GM23248 (cell line): ENCODE measurements at regions not wholly inside any gene's neighbourhood (a gene's known extent, or its start where the extent isn't known, plus 50 kb on each side); places are given as distances from the start of the nearest gene placed in this dataset.

ENCODE experiments used
- DNase-seq: peaks from one replicate; pipeline ENCODE4 v3.0.0-alpha.2; 2015
- H2AFZ ChIP-seq: fragments of 200-600 bp; sonication (generic); 2 replicates; pipeline ENCODE4 v1.6.1; 2016; ENCODE audit warnings: antibody characterized with exemption
- H3F3A ChIP-seq: fragments of 200-600 bp; sonication (generic); 2 replicates; pipeline ENCODE4 v1.6.1; 2016; ENCODE audit warnings: mild to moderate bottlenecking, antibody characterized with exemption, mixed run types; ENCODE audit not compliant: insufficient read depth
- H3K27ac ChIP-seq: fragments of 200-600 bp; sonication (generic); 2 replicates; pipeline ENCODE4 v1.5.1; 2016; ENCODE audit warnings: mild to moderate bottlenecking
- H3K27me3 ChIP-seq: fragments of 200-600 bp; sonication (generic); replicated peaks from 2 replicates; pipeline ENCODE4 v1.6.1; 2016; ENCODE audit warnings: mild to moderate bottlenecking; ENCODE audit not compliant: insufficient read depth
- H3K36me3 ChIP-seq: fragments of 200-600 bp; sonication (generic); 2 replicates; pipeline ENCODE4 v1.6.1; 2016; ENCODE audit warnings: low read depth, mild to moderate bottlenecking
- H3K4me1 ChIP-seq: fragments of 200-600 bp; sonication (generic); 2 replicates; pipeline ENCODE4 v1.6.1; 2016; ENCODE audit warnings: mild to moderate bottlenecking; ENCODE audit not compliant: insufficient read depth
- H3K4me2 ChIP-seq: fragments of 200-600 bp; sonication (generic); one replicate; pipeline ENCODE4 v1.6.1; 2016; ENCODE audit warnings: mild to moderate bottlenecking; ENCODE audit not compliant: unreplicated experiment
- H3K4me3 ChIP-seq: fragments of 200-600 bp; sonication (generic); 2 replicates; pipeline ENCODE4 v1.5.1; 2016; ENCODE audit warnings: mild to moderate bottlenecking
- H3K79me2 ChIP-seq: fragments of 200-600 bp; sonication (generic); 2 replicates; pipeline ENCODE4 v1.6.1; 2016; ENCODE audit warnings: mild to moderate bottlenecking; ENCODE audit not compliant: insufficient read depth
- H3K9ac ChIP-seq: fragments of 200-600 bp; sonication (generic); 2 replicates; pipeline ENCODE4 v1.6.1; 2016; ENCODE audit warnings: mild to moderate bottlenecking
- H3K9me2 ChIP-seq: fragments of 200-600 bp; sonication (generic); 2 replicates; pipeline ENCODE4 v1.6.1; 2016; ENCODE audit warnings: mixed run types, mild to moderate bottlenecking, moderate library complexity; ENCODE audit not compliant: insufficient read depth
- H3K9me3 ChIP-seq: fragments of 200-600 bp; sonication (generic); one replicate; pipeline ENCODE4 v1.6.1; 2017; ENCODE audit warnings: low read depth
- H4K20me1 ChIP-seq: fragments of 200-600 bp; sonication (generic); 2 replicates; pipeline ENCODE4 v1.6.0; 2016; ENCODE audit not compliant: insufficient read depth
- EZH2 ChIP-seq: fragments of 200-600 bp; sonication (generic); IDR thresholded peaks from 2 replicates; pipeline ENCODE4 v1.6.1; 2018; ENCODE audit warnings: antibody characterized with exemption, mild to moderate bottlenecking; ENCODE audit not compliant: insufficient read depth, poor library complexity, severe bottlenecking
- EZH2phosphoT487 ChIP-seq: fragments of 200-600 bp; sonication (generic); IDR thresholded peaks from 2 replicates; pipeline ENCODE4 v1.6.1; 2018; ENCODE audit warnings: antibody characterized with exemption, moderate library complexity, mild to moderate bottlenecking, low read depth; ENCODE audit not compliant: insufficient read depth
- WGBS, 2 experiments: methylation state at CpG; one replicate each; pipeline ENCODE4 v1.1.6; 2015 to 2017; ENCODE audit warnings: low lambda C conversion rate in 2 of 2, low coverage in 1 of 2; ENCODE audit errors: missing lambda C conversion rate in 2 of 2; 5-methylcytosine and 5-hydroxymethylcytosine counted together
- in situ Hi-C: fragments of 300-500 bp; cut with MboI; formaldehyde crosslinking; loops from 2 replicates; pipeline ENCODE4 v1.15.0; 2020

DNA sequence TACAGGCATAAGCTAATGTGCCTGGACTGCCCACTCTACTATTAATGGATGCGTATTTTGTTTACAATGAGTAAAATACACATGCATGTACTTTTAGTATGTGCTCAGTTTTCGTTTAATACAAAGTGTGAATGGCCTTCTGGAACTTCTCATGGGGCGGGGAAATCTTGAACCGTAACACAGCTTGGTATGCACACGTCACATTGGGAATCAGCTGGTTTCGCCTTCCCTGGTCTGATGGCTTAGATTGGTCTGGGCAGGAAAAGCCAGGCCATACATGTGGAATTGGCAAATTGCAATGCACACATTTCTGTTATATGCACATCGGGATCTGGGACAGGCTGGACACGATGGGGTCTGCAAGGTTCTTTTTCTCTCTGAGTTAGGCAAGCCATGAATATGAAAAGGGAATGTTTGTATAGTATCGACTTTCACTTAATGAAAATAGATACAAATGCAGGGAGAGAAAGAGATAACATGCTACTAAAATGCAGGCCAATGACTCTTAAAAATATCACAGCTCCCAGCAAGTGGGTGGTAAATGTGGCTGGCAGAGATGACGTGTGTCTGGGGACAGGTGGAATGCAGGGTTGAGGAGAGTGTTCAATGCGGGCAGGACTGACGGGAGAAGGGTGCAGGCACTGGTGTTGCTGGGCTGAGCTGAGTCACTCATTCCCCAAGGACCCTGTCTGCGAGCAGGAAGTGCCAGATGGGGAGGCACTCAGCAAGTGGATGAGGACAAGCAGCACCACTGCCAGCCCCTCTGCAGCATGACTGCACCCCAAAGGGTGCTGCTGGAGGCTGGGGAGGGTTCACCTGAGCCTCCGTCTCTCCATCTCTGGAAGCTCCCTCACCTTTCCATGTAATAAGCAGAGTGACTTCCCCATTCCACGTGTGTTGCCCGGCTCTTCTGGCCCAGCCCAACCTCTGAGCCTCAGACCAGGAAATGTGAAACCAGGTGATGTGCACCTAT, 204.0 kb upstream of the GPR12 start:
- TF ChIP-seq EZH2 (no peak), EZH2phosphoT487 (no peak)
- peaks cover 33% of the 10 kb centered on the region for H3K27me3 ChIP-seq
- H3K36me3 ChIP-seq: no peaks in the 10 kb centered on the region
- WGBS, 2 experiments: 55 to 60% methylated on average over 16 of the region's 16 CpGs
- in situ Hi-C loops: loop anchor here (25.0 kb wide), 1 partner anchor 873 kb away; no protein-coding TSS in a partner anchor
- no peak overlapping the region for H2AFZ ChIP-seq
- no peak overlapping the region for H3K9ac ChIP-seq
- no peak overlapping the region for H3K4me3 ChIP-seq
- no peaks in the 10 kb centered on the region for H3K4me1 ChIP-seq
- H3K9me2 ChIP-seq: no peaks in the 10 kb centered on the region
- no peaks in the 10 kb centered on the region for H3F3A ChIP-seq
- no peak overlapping the region for H3K27ac ChIP-seq
- DNase-seq: peak; percentile 14
- H4K20me1 ChIP-seq: no peaks in the 10 kb centered on the region
- no peaks in the 10 kb centered on the region for H3K79me2 ChIP-seq
- H3K4me2 ChIP-seq: no peak overlapping the region
- H3K9me3 ChIP-seq: no peaks in the 10 kb centered on the region

DNA sequence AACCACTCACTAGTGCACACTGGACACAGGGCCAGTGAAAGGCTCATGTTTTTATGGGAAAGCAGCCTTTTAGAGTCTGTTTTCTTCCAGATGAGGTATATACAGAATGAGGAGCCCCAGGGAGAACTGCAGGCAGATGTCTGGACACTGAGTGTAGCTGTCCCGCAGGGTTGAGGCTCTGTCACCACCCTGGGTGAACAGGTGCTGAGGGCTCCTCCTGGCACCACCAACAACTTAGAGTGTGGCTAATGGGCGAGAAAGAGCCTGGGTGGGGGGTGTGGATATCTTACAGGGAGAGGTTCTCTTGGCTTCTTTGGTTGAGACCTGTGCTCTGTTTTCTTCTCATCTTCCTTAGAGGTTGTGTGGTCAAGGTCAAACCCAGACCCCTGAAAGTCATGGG, 202.1 kb upstream of the GPR12 start:
- no peaks in the 10 kb centered on the region for H3F3A ChIP-seq
- no peaks in the 10 kb centered on the region for H3K9me2 ChIP-seq
- H3K79me2 ChIP-seq: no peaks in the 10 kb centered on the region
- H3K27ac ChIP-seq: no peak overlapping the region
- H3K4me1 ChIP-seq: no peaks in the 10 kb centered on the region
- DNase-seq: no peak
- no peak overlapping the region for H2AFZ ChIP-seq
- WGBS, 2 experiments: 66 to 73% methylated on average over 2 of the region's 2 CpGs
- H3K9me3 ChIP-seq: no peaks in the 10 kb centered on the region
- no peaks in the 10 kb centered on the region for H4K20me1 ChIP-seq
- no peaks in the 10 kb centered on the region for H3K36me3 ChIP-seq
- no peak overlapping the region for H3K9ac ChIP-seq
- no peak overlapping the region for H3K4me2 ChIP-seq
- in situ Hi-C loops: loop anchor here (25.0 kb wide), 1 partner anchor 875 kb away; no protein-coding TSS in a partner anchor
- no peak overlapping the region for H3K4me3 ChIP-seq
- TF ChIP-seq EZH2: no peak
- TF ChIP-seq EZH2phosphoT487: no peak
- H3K27me3 ChIP-seq: peaks cover 38% of the 10 kb centered on the region

DNA sequence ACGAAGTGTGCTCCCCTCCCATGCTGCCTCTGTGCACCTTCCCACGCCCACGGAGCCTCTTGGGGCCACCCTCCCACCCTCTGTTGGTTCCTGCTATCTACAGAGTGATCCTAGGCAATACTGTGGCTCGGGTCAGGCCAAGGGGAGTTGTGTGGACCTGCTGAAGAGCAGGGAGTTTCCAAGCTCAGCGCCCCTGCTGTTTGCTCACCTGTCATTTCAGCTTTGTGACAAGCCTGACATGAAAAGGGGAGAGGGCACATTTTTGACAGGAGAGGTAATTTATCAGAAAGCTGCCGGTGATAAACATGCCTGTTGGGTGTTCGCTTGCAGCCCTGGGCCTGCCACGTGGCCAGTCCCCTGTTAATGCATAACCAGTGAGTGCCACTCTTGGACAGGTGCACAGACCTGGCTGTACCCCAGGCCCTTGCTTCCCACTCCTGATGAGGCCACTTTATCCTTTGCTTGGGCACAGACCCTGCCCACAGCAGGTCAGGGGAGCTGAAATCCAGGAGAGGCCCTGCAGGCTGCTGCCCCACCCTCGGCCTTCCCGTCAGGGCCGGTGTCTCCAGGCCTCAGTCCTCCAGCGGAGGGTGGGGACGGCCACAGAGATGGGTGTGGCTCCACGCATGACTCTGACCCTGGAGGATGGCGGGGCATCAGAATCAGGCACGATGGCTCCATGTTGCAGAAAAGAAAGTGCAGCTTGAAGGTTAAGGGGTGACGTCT, 201.5 kb upstream of the GPR12 start:
- Histone ChIP-seq H3K4me1 (no peaks in the 10 kb centered on the region), H3K9me3 (no peaks in the 10 kb centered on the region), H3K27me3 (peaks cover 38% of the 10 kb centered on the region), H3K79me2 (no peaks in the 10 kb centered on the region), H3K9ac (no peak overlapping the region), H2AFZ (no peak overlapping the region), H3K36me3 (no peaks in the 10 kb centered on the region), H3F3A (no peaks in the 10 kb centered on the region), H3K4me3 (no peak overlapping the region), H3K27ac (no peak overlapping the region), H3K4me2 (no peak overlapping the region), H4K20me1 (no peaks in the 10 kb centered on the region), H3K9me2 (no peaks in the 10 kb centered on the region)
- in situ Hi-C loops: loop anchor here (25.0 kb wide), 1 partner anchor 875 kb away; no protein-coding TSS in a partner anchor
- DNase-seq: no peak
- no peak for TF ChIP-seq EZH2phosphoT487
- WGBS, 2 experiments: 62 to 63% methylated on average over 17 of the region's 17 CpGs

- no peaks in the 10 kb centered on the region for H4K20me1 ChIP-seq
- no peak for DNase-seq
- no peaks in the 10 kb centered on the region for H3K9me3 ChIP-seq
- in situ Hi-C loops: loop anchor here (25.0 kb wide), 1 partner anchor 880 kb away; no protein-coding TSS in a partner anchor
- H3K4me1 ChIP-seq: no peaks in the 10 kb centered on the region
- H3F3A ChIP-seq: no peaks in the 10 kb centered on the region
- WGBS, 2 experiments: 36 to 44% methylated on average over 1 of the region's 1 CpG
- no peak overlapping the region for H2AFZ ChIP-seq
- H3K4me3 ChIP-seq: no peak overlapping the region
- H3K36me3 ChIP-seq: no peaks in the 10 kb centered on the region
- H3K27ac ChIP-seq: no peak overlapping the region
- no peak for TF ChIP-seq EZH2
- TF ChIP-seq EZH2phosphoT487: no peak
- no peaks in the 10 kb centered on the region for H3K79me2 ChIP-seq
- H3K27me3 ChIP-seq: peaks cover 60% of the 10 kb centered on the region
- no peak overlapping the region for H3K9ac ChIP-seq
- H3K4me2 ChIP-seq: no peak overlapping the region
- no peaks in the 10 kb centered on the region for H3K9me2 ChIP-seq
Observed at GRCh38 chr13:26957182-26957581, 196.6 kb upstream of the GPR12 start.
